OCI-LY7 (cell line): ENCODE measurements at regions not wholly inside any gene's neighbourhood (a gene's known extent, or its start where the extent isn't known, plus 50 kb on each side); places are given as distances from the start of the nearest gene placed in this dataset.

Source experiments
- EZH2phosphoT487 ChIP-seq: fragments of 200-600 bp; sonication (generic); IDR thresholded peaks from 2 replicates; pipeline ENCODE4 v1.6.1; 2018; ENCODE audit warnings: low read depth, borderline replicate concordance, mild to moderate bottlenecking, mixed run types, antibody characterized with exemption, low read length, moderate library complexity, mixed read lengths
- TF ChIP-seq, protein P1 (sequence below): fragments of 200-600 bp; sonication (generic); conservative IDR thresholded peaks from 2 replicates; pipeline ENCODE4 v1.5.1; 2014; ENCODE audit warnings: mild to moderate bottlenecking, antibody characterized with exemption, low read length, moderate library complexity, mixed read lengths

DNA sequence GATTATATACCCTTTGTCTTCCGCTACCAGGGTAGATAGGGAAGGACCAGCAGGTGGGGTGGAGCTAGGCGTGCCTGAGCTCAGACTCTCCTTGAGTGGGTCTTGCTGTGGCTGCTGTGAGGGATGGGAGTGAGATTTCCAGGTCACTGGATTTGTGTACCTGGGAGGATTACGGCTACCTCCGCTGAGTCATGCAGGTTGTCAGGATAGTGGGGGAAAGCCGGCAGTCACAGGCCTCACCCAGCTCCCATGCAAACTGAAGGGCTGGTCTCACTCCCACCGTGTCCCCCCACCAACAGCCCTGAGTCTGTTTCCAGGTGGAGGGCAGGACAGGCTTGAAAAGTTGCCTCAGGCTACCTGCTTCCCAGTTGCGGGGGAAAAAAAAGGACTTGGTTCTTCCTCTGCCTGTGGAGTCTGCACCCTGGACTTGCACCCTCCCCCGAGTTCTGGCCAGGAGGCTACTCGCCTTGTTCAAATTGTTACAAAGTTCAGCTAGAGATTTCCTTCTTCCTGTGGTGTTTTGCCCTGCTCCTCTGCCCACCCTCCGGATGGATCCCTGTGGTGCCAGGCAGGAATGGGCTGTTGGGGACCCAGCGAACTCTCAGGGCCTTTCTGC, 268.3 kb downstream of the VAPA start:
- TF ChIP-seq, protein P1, sequence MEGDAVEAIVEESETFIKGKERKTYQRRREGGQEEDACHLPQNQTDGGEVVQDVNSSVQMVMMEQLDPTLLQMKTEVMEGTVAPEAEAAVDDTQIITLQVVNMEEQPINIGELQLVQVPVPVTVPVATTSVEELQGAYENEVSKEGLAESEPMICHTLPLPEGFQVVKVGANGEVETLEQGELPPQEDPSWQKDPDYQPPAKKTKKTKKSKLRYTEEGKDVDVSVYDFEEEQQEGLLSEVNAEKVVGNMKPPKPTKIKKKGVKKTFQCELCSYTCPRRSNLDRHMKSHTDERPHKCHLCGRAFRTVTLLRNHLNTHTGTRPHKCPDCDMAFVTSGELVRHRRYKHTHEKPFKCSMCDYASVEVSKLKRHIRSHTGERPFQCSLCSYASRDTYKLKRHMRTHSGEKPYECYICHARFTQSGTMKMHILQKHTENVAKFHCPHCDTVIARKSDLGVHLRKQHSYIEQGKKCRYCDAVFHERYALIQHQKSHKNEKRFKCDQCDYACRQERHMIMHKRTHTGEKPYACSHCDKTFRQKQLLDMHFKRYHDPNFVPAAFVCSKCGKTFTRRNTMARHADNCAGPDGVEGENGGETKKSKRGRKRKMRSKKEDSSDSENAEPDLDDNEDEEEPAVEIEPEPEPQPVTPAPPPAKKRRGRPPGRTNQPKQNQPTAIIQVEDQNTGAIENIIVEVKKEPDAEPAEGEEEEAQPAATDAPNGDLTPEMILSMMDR: no peak
- no peak for TF ChIP-seq EZH2phosphoT487
